H1 (cell line): ENCODE measurements at regions not wholly inside any gene's neighbourhood (a gene's known extent, or its start where the extent isn't known, plus 50 kb on each side); places are given as distances from the start of the nearest gene placed in this dataset.

ENCODE experiments used
- CTCF ChIA-PET: fragments of 300-600 bp; sonication (Branson Sonifier 250); formaldehyde crosslinking; loops from one replicate; lab custom pipeline; 2021; ENCODE audit not compliant: partially characterized antibody; lab: Charles Lee
- POLR2A ChIA-PET: fragments of 300-600 bp; sonication (Branson Sonifier 250); formaldehyde crosslinking; loops from one replicate; lab custom pipeline; 2021; ENCODE audit warnings: inconsistent platforms; ENCODE audit not compliant: partially characterized antibody; lab: Charles Lee
- DNase-seq, 2 experiments: peaks; one replicate each; pipeline versions ENCODE4 v3.0.0 to v3.0.0-alpha.2; 2010 to 2022; ENCODE audit warnings: low spot score in 2 of 2, low read depth in 1 of 2, mixed read lengths in 1 of 2
- FAIRE-seq: peaks from 2 replicates; lab custom pipeline; 2011; peaks lifted over from hg19 to GRCh38; lab: Jason Lieb, UNC
- H2AFZ ChIP-seq: 2 replicates; pipeline ENCODE4 v1.8.1; 2012; ENCODE audit warnings: low read length, inconsistent platforms
- H2AK5ac ChIP-seq: 2 replicates; pipeline ENCODE4 v1.6.1; 2013; ENCODE audit warnings: low read depth, low read length
- H2BK120ac ChIP-seq: replicated peaks from 2 replicates; pipeline ENCODE3; 2013; ENCODE audit warnings: low read depth, low read length, inconsistent platforms
- H2BK12ac ChIP-seq: 2 replicates; pipeline ENCODE4 v1.6.1; 2013; ENCODE audit warnings: low read depth, low read length
- H2BK15ac ChIP-seq: 2 replicates; pipeline ENCODE4 v1.6.1; 2013; ENCODE audit warnings: low read length
- H2BK20ac ChIP-seq: 2 replicates; pipeline ENCODE4 v1.6.1; 2013; ENCODE audit warnings: low read length
- H2BK5ac ChIP-seq: 2 replicates; pipeline ENCODE4 v1.6.1; 2013; ENCODE audit warnings: low read depth, low read length
- H3K14ac ChIP-seq: 2 replicates; pipeline ENCODE4 v1.6.1; 2013; ENCODE audit warnings: inconsistent platforms; ENCODE audit not compliant: insufficient read length
- H3K18ac ChIP-seq: 2 replicates; pipeline ENCODE4 v1.6.1; 2013; ENCODE audit warnings: low read length; ENCODE audit errors: extremely low read depth
- H3K23ac ChIP-seq: 2 replicates; pipeline ENCODE4 v1.6.1; 2013; ENCODE audit warnings: inconsistent platforms; ENCODE audit not compliant: insufficient read length
- H3K23me2 ChIP-seq: 2 replicates; pipeline ENCODE4 v1.6.1; 2013; ENCODE audit warnings: low read depth, low read length
- H3K27ac ChIP-seq: 2 replicates; pipeline ENCODE4 v1.6.1; 2011; ENCODE audit warnings: low read depth, low read length, inconsistent platforms
- H3K27me3 ChIP-seq, 4 experiments: replicated peaks in 1 of 4; 1 replicate in 1 of 4; 2 replicates in 3 of 4; pipeline versions ENCODE4 v1.6.1 to v1.8.1; 2011 to 2013; ENCODE audit warnings: low read length in 3 of 4, mild to moderate bottlenecking in 3 of 4, inconsistent platforms in 2 of 4, mixed read lengths in 2 of 4, moderate library complexity in 1 of 4; ENCODE audit not compliant: control insufficient read depth in 3 of 4, insufficient read depth in 3 of 4; ENCODE audit errors: extremely low read depth in 1 of 4
- H3K36me3 ChIP-seq, 4 experiments: 2 replicates each; pipeline versions ENCODE4 v1.6.1 to v1.8.1; 2011 to 2013; ENCODE audit warnings: mild to moderate bottlenecking in 4 of 4, low read length in 3 of 4, moderate library complexity in 2 of 4, control low read depth in 1 of 4, inconsistent platforms in 1 of 4; ENCODE audit not compliant: insufficient read depth in 4 of 4, control insufficient read depth in 2 of 4
- H3K4ac ChIP-seq: replicated peaks from 2 replicates; pipeline ENCODE3; 2013; ENCODE audit warnings: low read length, low read depth, mixed read lengths, inconsistent platforms; ENCODE audit not compliant: insufficient read length
- H3K4me1 ChIP-seq, 4 experiments: replicated peaks in 1 of 4; 1 replicate in 1 of 4; 2 replicates in 3 of 4; pipeline versions ENCODE4 v1.6.1 to v1.8.1; 2011 to 2013; ENCODE audit warnings: low read length in 3 of 4, inconsistent platforms in 2 of 4, mixed read lengths in 1 of 4; ENCODE audit not compliant: insufficient read depth in 4 of 4, control insufficient read depth in 3 of 4
- H3K4me2 ChIP-seq, 2 experiments: 2 replicates each; pipeline versions ENCODE4 v1.6.1 to v1.8.1; 2011 to 2013; ENCODE audit warnings: low read depth in 2 of 2, low read length in 2 of 2, control low read depth in 1 of 2, inconsistent platforms in 1 of 2, mild to moderate bottlenecking in 1 of 2; ENCODE audit not compliant: insufficient read depth in 1 of 2
- H3K4me3 ChIP-seq, 4 experiments: fragments of 200-600, 300-600 bp in 1 of 4; sonication (generic), shearing (Covaris generic), sonication (Bioruptor Twin) in 1 of 4; 2 replicates each; pipeline versions ENCODE4 v1.5.1 to v1.8.1; 2011 to 2016; ENCODE audit warnings: low read length in 4 of 4, low read depth in 3 of 4, control low read depth in 2 of 4, inconsistent platforms in 2 of 4, mild to moderate bottlenecking in 2 of 4, mixed read lengths in 1 of 4, moderate library complexity in 1 of 4; ENCODE audit not compliant: insufficient read depth in 2 of 4; ENCODE audit errors: extremely low read depth in 1 of 4
- H3K56ac ChIP-seq: replicated peaks from 2 replicates; pipeline ENCODE3; 2013; ENCODE audit warnings: low read depth, mild to moderate bottlenecking, mixed read lengths, low read length, inconsistent platforms; ENCODE audit not compliant: insufficient read length
- H3K79me1 ChIP-seq: 2 replicates; pipeline ENCODE4 v1.6.1; 2013; ENCODE audit warnings: low read depth, low read length, control low read depth
- H3K79me2 ChIP-seq, 2 experiments: 2 replicates each; pipeline versions ENCODE4 v1.6.1 to v1.8.1; 2012 to 2013; ENCODE audit warnings: low read length in 2 of 2, mild to moderate bottlenecking in 2 of 2, inconsistent platforms in 1 of 2; ENCODE audit not compliant: insufficient read depth in 2 of 2, control insufficient read depth in 1 of 2
- H3K9ac ChIP-seq, 4 experiments: replicated peaks in 1 of 4; 1 replicate in 1 of 4; 2 replicates in 3 of 4; pipeline versions ENCODE4 v1.6.1 to v1.8.1; 2011 to 2013; ENCODE audit warnings: low read depth in 3 of 4, low read length in 3 of 4, control low read depth in 2 of 4, mild to moderate bottlenecking in 2 of 4, moderate library complexity in 2 of 4, inconsistent platforms in 1 of 4; ENCODE audit errors: extremely low read depth in 1 of 4
- H3K9me3 ChIP-seq, 2 experiments: 2 replicates each; pipeline versions ENCODE4 v1.6.1 to v1.8.1; 2012 to 2013; ENCODE audit warnings: mild to moderate bottlenecking in 2 of 2, moderate library complexity in 2 of 2, control low read depth in 1 of 2, inconsistent platforms in 1 of 2, low read depth in 1 of 2, low read length in 1 of 2, mixed read lengths in 1 of 2; ENCODE audit not compliant: insufficient read depth in 2 of 2
- H4K20me1 ChIP-seq, 2 experiments: replicated peaks in 1 of 2; 2 replicates each; pipeline versions ENCODE3 to v1.8.1; 2011 to 2013; ENCODE audit warnings: inconsistent platforms in 2 of 2, low read length in 2 of 2, mild to moderate bottlenecking in 1 of 2; ENCODE audit not compliant: insufficient read depth in 2 of 2, control insufficient read depth in 1 of 2
- H4K5ac ChIP-seq: 2 replicates; pipeline ENCODE4 v1.6.1; 2013; ENCODE audit warnings: low read length, low read depth, mixed read lengths, inconsistent platforms; ENCODE audit not compliant: insufficient read length
- H4K8ac ChIP-seq: 2 replicates; pipeline ENCODE4 v1.8.0; 2013; ENCODE audit warnings: mild to moderate bottlenecking, moderate library complexity, low read length, inconsistent platforms; ENCODE audit not compliant: insufficient read depth; ENCODE audit errors: extremely low read depth
- H4K91ac ChIP-seq: replicated peaks from 2 replicates; pipeline ENCODE3; 2013; ENCODE audit warnings: low read length, mixed read lengths, inconsistent platforms; ENCODE audit not compliant: insufficient read length
- ATF3 ChIP-seq: IDR thresholded peaks from 2 replicates; pipeline ENCODE4 v1.6.1; 2011; ENCODE audit warnings: low read depth, mild to moderate bottlenecking, low read length; ENCODE audit not compliant: insufficient read depth
- BRCA1 ChIP-seq: IDR thresholded peaks from 2 replicates; pipeline ENCODE4 v1.6.1; 2012; ENCODE audit warnings: low read depth, low read length, improper control_type of control experiment
- CHD2 ChIP-seq: IDR thresholded peaks from 2 replicates; pipeline ENCODE4 v1.6.1; 2012; ENCODE audit warnings: low read length, improper control_type of control experiment
- EP300 ChIP-seq, 2 experiments: IDR thresholded peaks; 1 replicate in 1 of 2; 2 replicates in 1 of 2; pipeline ENCODE4 v1.6.1; 2011 to 2012; ENCODE audit warnings: low read depth in 2 of 2, low read length in 2 of 2, mild to moderate bottlenecking in 2 of 2, borderline replicate concordance in 1 of 2, inconsistent platforms in 1 of 2, moderate library complexity in 1 of 2
- KDM1A ChIP-seq: fragments of 200-600, 300-600 bp; sonication (generic); IDR thresholded peaks from 2 replicates; pipeline ENCODE4 v1.7.1; 2016; ENCODE audit warnings: mild to moderate bottlenecking, low read length, borderline replicate concordance
- MAX ChIP-seq: IDR thresholded peaks from 2 replicates; pipeline ENCODE4 v1.6.1; 2012; ENCODE audit warnings: inconsistent platforms
- RFX5 ChIP-seq: IDR thresholded peaks from 2 replicates; pipeline ENCODE4 v1.6.1; 2011; ENCODE audit warnings: low read depth, low read length, improper control_type of control experiment, borderline replicate concordance
- SIN3A ChIP-seq, 2 experiments: IDR thresholded peaks in 1 of 2; conservative IDR thresholded peaks in 1 of 2; 2 replicates each; pipeline ENCODE4 v1.6.1; 2011 to 2012; ENCODE audit warnings: low read length in 2 of 2, improper control_type of control experiment in 1 of 2, low read depth in 1 of 2, mild to moderate bottlenecking in 1 of 2
- SIRT6 ChIP-seq: IDR thresholded peaks from one replicate; pipeline ENCODE4 v1.7.1; 2012; ENCODE audit warnings: low read length, inconsistent platforms
- SP2 ChIP-seq: IDR thresholded peaks from 2 replicates; pipeline ENCODE4 v1.6.1; 2012; ENCODE audit warnings: mild to moderate bottlenecking, low read length, inconsistent platforms
- SP4 ChIP-seq: IDR thresholded peaks from 2 replicates; pipeline ENCODE4 v1.6.1; 2012; ENCODE audit warnings: low read length, inconsistent platforms
- WGBS, 2 experiments: shearing (Covaris generic) in 1 of 2; methylation state at CpG; one replicate each; pipeline versions ENCODE4 v1.1.6 to v1.1.7; 2013 to 2015; ENCODE audit warnings: low lambda C conversion rate in 2 of 2, mixed read lengths in 2 of 2, inconsistent platforms in 1 of 2, low coverage in 1 of 2, missing lambda C conversion rate in 1 of 2; ENCODE audit not compliant: insufficient replicate concordance in 2 of 2, insufficient coverage in 1 of 2, insufficient read length in 1 of 2; ENCODE audit errors: extremely low coverage in 1 of 2, missing lambda C conversion rate in 1 of 2; 5-methylcytosine and 5-hydroxymethylcytosine counted together
- TF ChIP-seq, protein P1 (sequence below): IDR thresholded peaks from 2 replicates; pipeline ENCODE4 v1.6.1; 2012; ENCODE audit warnings: low read length, inconsistent platforms

- no peak overlapping the region for H3K4ac ChIP-seq
- H2BK12ac ChIP-seq, result no peak overlapping the region
- no peak overlapping the region for H3K9ac ChIP-seq
- 0 out of 7 replicates have a peak, but pooled peaks cover 0 to under 1% (median 0%) of the 10 kb centered on the region in 4 experiments for H3K4me1 ChIP-seq
- H2BK20ac ChIP-seq, result no peak overlapping the region
- H4K91ac ChIP-seq, result no peak overlapping the region
- no peaks in the 10 kb centered on the region for H3K23me2 ChIP-seq
- H2BK120ac ChIP-seq, result no peak overlapping the region
- FAIRE-seq, result no peak
- H3K79me1 ChIP-seq, result no peaks in the 10 kb centered on the region
- no peak overlapping the region for H4K5ac ChIP-seq
- no peak overlapping the region for H3K56ac ChIP-seq
- ChIA-PET CTCF (interaction anchor here (0.7 kb wide), 1 partner anchor 332 kb away, joined by 3 read pairs; no protein-coding TSS in a partner anchor), POLR2A (no interaction called here)
- no peak overlapping the region for H2BK15ac ChIP-seq
- H3K27me3 ChIP-seq, result no peaks in the 10 kb centered on the region
- no peaks in the 10 kb centered on the region for H3K9me3 ChIP-seq
- no peak overlapping the region for H4K8ac ChIP-seq
- H2BK5ac ChIP-seq, result no peak overlapping the region
- no peak overlapping the region for H2AK5ac ChIP-seq
- H3K79me2 ChIP-seq, result no peaks in the 10 kb centered on the region
- WGBS, 2 experiments, result 94% methylated on average over 2 of the region's 2 CpGs; no CpG with 5 or more reads in 1 of the 2 experiments
- H2AFZ ChIP-seq, result no peak overlapping the region
- no peaks in the 10 kb centered on the region for H4K20me1 ChIP-seq
- no peak overlapping the region for H3K14ac ChIP-seq
- H3K36me3 ChIP-seq, result no peaks in the 10 kb centered on the region
- H3K18ac ChIP-seq, result no peak overlapping the region
- no peak overlapping the region for H3K4me2 ChIP-seq
- no peak overlapping the region for H3K4me3 ChIP-seq
- no peak for DNase-seq
- H3K23ac ChIP-seq, result no peak overlapping the region
- H3K27ac ChIP-seq, result no peak overlapping the region
- TF ChIP-seq EP300 (IDR thresholded peaks at IDR 0.05; ENCODE audit: borderline replicate concordance in 1 of 2, low read depth in 2 of 2, low read length in 2 of 2) (no peak), CHD2 (no peak), ATF3 (no peak), SIN3A (conservative IDR thresholded peaks at IDR 0.05 in 1 of 2, IDR thresholded peaks at IDR 0.05 in 1 of 2; ENCODE audit: low read depth in 1 of 2, low read length in 2 of 2) (no peak), BRCA1 (no peak), SIRT6 (no peak), MAX (no peak), SP2 (no peak), SP4 (no peak), RFX5 (no peak), KDM1A (no peak)
- TF ChIP-seq, protein P1, sequence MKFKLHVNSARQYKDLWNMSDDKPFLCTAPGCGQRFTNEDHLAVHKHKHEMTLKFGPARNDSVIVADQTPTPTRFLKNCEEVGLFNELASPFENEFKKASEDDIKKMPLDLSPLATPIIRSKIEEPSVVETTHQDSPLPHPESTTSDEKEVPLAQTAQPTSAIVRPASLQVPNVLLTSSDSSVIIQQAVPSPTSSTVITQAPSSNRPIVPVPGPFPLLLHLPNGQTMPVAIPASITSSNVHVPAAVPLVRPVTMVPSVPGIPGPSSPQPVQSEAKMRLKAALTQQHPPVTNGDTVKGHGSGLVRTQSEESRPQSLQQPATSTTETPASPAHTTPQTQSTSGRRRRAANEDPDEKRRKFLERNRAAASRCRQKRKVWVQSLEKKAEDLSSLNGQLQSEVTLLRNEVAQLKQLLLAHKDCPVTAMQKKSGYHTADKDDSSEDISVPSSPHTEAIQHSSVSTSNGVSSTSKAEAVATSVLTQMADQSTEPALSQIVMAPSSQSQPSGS, result no peak
These were observed 185.7 kb upstream of the PPFIA2 start for GRCh38 chr12:81944886-81945285.
